ENCODE measurements at regions not wholly inside any gene's neighbourhood (a gene's known extent, or its start where the extent isn't known, plus 50 kb on each side); places are given as distances from the start of the nearest gene placed in this dataset.

GRCh38 chr12:93011100-93011499 is 82.0 kb upstream of the EEA1 start:
- DNase-seq (ENCODE audit: low read depth in 4 of 4, low spot score in 1 of 4) = no peak

- no peak for DNase-seq (ENCODE audit: low read depth in 4 of 4, low spot score in 1 of 4)
Measured at GRCh38 chr12:93015871-93016751, 87.0 kb upstream of the EEA1 start.

DNA sequence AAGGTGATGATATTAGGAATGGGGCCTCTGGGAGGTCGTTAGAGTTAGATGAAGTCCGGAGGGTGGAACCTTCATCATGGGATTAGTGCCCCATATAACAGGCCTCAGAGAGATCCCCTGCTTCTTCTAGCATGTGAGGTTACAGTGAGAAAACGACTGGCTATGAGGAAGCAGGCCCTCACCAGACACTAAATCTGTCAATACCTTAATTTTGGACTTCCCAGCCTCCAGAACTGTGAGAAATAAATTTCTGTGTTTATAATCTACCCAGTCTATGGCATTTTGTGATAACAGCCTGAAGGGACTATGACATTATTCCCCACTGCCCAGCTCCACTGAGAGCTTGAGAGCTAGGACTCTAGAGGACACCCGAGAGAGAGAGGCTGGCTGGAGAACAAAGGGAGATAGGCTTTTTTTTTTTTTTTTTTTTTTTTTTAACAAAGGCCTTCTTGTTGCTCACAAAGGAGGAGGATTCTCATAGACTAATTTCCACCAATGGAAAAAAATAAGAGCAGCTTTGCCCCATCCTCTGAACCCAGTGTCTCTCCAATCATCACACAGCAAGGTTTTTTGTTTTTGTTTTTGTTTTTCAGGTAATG is 87.8 kb upstream of the EEA1 start:
- no peak for DNase-seq (ENCODE audit: low read depth in 4 of 4, low spot score in 1 of 4)

GRCh38 chr12:93018610-93019009 is 89.5 kb upstream of the EEA1 start:
- DNase-seq (ENCODE audit: low read depth in 4 of 4, low spot score in 1 of 4) = no peak

DNA sequence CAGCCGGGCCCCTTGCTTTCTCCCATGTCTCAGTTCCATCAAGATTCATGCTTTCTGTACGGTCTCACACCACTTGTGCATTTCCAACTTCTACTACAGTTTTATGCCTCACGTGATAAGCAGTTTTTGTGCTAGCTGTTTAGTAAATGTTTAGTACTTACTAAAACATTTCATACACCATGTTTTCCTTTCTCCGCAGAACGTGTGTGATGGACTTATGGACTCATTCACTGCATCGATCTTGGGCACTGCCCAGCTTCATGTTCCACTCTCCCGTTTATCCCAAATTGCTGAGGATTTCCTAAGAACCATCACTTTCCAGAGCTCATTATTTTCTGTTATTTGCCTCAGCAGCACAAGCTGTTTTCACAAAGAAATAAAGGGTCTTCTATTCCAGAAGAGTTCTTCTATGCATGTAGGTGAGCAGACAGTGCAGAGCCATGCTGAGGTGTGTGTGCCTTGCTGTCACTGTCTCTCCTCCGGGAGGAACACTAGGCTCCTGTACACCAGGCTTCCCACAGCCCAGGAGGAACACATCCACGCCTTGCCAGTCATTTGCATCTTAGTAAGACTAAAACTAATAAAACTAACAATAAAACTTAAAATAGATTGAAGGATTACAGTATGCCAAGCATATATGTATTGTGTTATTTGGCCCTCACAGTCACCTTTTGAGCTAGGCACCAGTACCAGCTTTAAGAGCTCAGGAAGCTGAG is 90.3 kb upstream of the EEA1 start:
- DNase-seq (ENCODE audit: low read depth in 4 of 4, low spot score in 1 of 4) = no peak

DNA sequence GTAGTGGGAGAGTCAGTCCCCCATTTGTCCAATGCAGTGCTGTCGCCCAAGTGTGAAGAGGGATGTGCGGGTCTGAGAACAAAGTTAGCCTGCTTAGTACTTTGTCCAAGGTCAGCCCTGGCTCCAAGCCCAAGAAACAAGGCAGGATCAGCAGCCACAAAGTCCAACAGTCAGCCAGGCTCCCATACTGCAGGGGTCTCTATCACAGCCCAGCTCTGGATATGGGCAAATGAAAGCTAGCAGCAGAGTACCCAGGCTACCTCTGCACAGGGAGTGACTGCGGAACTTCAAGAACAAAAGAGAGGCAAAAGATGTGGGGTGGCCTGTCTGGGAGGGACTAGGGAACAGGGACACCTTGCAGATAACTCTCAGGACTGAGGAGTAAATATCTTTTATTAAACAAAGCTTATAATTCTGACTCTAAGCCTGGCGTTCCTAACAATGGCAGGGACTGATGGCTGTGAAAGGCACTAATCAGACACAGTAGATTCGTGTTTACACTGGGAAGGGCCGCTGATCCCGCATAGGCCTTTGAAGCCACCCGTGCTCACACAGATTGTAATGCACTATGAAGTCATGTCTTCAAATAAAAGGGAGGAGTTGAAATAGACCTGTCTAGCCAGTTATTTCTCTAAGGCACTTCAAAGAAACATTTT is 91.0 kb upstream of the EEA1 start:
- no peak for DNase-seq (ENCODE audit: low read depth in 4 of 4, low spot score in 1 of 4)

GRCh38 chr12:93020631-93021597 is 91.8 kb upstream of the EEA1 start:
- DNase-seq (ENCODE audit: low read depth in 4 of 4, low spot score in 1 of 4) = no peak

- no peak for DNase-seq (ENCODE audit: low read depth in 4 of 4, low spot score in 1 of 4)
Measured at GRCh38 chr12:93022603-93023340, 93.7 kb upstream of the EEA1 start.

DNA sequence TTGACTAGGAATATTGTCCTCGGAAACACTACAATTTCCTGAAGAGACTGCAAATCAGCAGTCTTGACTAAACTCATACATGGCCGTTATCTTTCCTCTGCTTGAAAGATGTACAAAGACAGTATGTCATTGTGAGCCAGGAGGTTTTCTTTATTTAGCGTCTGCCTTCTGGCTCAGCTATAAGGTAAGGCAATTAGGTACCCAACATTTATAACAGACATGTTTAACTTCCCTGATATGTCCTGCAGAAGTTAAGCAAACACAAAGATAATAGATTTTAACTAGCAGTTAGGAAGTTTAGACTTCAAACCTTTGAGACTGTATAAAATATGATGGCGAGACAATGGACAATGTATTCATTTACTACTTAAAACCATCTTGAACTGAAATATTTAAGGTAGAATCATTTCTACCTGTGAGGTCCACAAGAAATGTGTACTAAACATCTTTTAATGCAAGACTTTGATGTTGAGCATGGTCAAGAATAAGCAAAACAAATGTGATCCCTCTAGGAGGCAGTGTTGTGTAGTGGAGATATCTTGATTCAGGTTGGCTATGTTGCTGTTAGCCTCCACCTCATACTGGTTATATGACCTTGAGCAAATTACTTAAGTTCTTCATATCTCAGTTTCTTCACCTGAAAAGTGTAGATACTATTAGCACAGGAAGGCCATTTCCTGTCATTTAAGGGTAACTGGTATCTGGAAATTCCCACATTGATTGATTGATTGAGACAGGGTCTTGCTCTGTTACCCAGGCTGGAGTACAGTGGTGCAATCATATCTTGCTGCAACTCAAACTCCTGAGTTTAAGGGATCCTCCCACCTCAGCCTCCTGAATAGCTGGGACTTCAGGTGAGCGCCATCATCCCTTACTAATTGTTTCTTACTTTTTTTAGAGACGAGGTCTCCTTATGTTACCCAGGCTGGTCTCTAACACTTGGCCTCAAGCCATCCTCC is 96.3 kb upstream of the EEA1 start:
- DNase-seq (ENCODE audit: low read depth in 4 of 4, low spot score in 1 of 4) = no peak

GRCh38 chr12:93027041-93027440 is 97.9 kb upstream of the EEA1 start:
- DNase-seq (ENCODE audit: low read depth in 4 of 4, low spot score in 1 of 4) = no peak

- no peak for DNase-seq (ENCODE audit: low read depth in 4 of 4, low spot score in 1 of 4)
Measured at GRCh38 chr12:93029091-93029490, 100.0 kb upstream of the EEA1 start.

DNA sequence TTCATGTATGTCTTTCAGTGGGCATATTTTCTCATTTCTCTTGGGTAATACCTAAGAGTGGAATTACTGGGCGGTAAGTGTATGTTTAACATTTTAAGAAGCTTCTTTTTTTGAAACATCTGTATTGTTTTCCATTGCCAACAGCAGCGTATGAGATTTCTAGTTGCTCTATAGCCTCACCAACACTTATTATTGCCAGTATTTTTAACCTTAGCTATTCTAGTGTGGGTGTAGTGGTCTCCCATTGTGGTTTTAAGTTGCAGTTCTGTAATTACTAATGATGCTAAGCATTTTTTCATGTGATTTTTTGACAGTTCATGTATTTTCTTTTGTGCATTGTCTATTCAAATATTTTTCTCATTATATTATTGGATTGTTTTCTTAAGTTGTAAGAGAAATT is 101.9 kb upstream of the EEA1 start:
- DNase-seq (ENCODE audit: low read depth in 4 of 4, low spot score in 1 of 4) = no peak

GRCh38 chr12:93032758-93033157 is 103.7 kb upstream of the EEA1 start:
- DNase-seq (ENCODE audit: low read depth in 4 of 4, low spot score in 1 of 4) = no peak

- DNase-seq (ENCODE audit: low read depth in 4 of 4, low spot score in 1 of 4) = no peak
Measured at GRCh38 chr12:93033948-93034347, 104.9 kb upstream of the EEA1 start.

- DNase-seq (ENCODE audit: low read depth in 4 of 4, low spot score in 1 of 4) = no peak
Measured at GRCh38 chr12:93039062-93039461, 110.0 kb upstream of the EEA1 start.

- no peak for DNase-seq (ENCODE audit: low read depth in 4 of 4, low spot score in 1 of 4)
Measured at GRCh38 chr12:93039930-93040329, 110.8 kb upstream of the EEA1 start.

DNA sequence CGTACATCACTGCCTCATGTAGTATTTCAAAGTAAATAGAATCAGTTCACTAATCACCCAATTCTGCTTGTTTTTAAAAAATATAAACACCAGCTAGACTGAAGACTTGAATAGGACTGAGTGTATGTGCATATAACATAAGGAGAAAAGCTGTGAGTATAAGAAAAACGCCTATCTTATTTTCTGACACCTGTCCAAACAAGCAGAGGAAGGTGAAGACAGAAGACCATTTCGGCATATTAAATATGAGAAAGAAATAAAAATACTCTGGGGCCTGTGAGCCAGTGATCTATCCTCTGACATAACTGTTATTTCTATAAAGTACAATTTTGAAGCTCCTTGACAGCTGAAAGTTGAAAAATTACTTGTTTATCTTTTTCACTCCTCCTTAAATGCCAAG is 111.3 kb upstream of the EEA1 start:
- DNase-seq (ENCODE audit: low read depth in 4 of 4, low spot score in 1 of 4) = no peak

DNA sequence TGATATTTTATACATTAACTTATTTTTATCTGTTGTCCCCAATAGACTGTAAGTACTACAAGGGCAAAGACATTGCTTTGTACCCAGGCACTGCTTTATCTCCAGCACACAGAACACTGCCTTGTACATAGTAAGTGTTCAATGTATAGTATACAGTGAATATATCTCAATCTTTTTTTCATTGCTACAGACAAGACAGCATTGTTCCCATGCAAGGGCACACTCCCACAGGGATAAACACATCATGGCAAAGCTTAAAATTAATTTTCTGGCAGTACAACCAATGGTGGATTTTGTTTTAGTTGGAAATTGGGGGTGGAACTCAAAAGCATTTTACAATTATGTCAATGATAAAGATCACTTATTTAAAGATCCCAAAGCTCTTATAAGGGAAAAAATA is 112.3 kb upstream of the EEA1 start:
- no peak for DNase-seq (ENCODE audit: low read depth in 4 of 4, low spot score in 1 of 4)

DNA sequence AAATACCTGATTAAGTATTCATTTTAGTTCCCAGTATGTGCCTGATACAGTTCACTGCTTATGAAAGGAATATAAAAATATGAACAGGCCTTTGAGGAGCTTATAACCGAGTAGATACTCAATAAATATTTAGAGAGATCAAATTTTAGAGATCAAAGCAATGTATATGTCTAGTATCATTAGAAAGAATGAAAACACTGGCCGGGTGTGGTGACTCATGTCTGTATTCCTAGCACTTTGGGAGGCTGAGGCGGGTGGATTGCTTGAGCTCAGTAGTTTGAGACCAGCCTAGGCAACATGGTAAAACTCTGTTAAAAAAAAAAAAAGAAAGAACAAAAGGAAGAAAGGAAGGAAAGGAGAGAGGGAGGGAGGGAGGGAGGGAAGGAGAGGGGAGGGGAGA is 113.2 kb upstream of the EEA1 start:
- no peak for DNase-seq (ENCODE audit: low read depth in 4 of 4, low spot score in 1 of 4)
